ENCODE measurements at regions not wholly inside any gene's neighbourhood (a gene's known extent, or its start where the extent isn't known, plus 50 kb on each side); places are given as distances from the start of the nearest gene placed in this dataset.
"Not testable (repeated sequence)": the region's sequence is repeated elsewhere in the genome, so short reads cannot be mapped to it uniquely, and the experiment has no call there.

DNA sequence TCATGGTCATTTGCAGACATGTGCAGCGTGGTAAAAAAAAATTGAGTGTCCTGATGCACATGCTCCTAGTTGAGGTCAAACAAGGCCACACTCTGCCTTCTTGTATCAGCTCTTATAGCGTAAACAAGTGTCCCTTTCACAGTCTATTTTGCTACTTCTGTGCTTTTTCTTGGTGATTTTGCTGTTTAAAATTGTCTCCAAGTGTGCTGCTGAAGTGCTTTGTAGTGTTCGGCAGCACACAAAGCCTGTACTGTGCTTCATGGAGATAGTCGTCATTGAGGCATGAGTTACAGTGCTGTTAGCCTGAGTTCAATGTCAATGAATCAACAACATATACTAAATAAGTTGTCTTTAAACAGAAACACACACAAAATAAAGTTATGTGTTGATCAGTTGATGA, 690.4 kb upstream of the MEF2C start:
- DNase-seq (ENCODE audit: low read depth) = no peak

DNA sequence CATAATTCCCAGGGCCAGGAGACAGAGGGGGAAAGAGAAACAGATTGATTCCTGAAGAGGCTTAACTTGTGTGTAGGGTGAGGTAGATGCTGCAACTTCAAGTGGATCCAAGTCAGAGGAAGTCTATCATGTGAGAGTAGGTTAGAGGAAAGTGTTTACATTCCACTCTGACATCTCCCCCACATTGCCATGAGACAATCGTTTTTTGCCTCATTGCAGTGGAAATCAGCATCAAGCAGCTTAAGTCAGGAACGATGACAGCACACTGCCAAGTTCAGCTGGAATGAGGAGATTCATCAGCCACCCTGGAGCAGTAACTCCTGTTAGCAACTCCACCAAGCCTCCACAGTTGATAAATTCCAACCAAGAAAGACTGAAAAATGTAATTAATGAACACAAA, 689.7 kb upstream of the MEF2C start:
- DNase-seq (ENCODE audit: low read depth) = peak; percentile 64

DNA sequence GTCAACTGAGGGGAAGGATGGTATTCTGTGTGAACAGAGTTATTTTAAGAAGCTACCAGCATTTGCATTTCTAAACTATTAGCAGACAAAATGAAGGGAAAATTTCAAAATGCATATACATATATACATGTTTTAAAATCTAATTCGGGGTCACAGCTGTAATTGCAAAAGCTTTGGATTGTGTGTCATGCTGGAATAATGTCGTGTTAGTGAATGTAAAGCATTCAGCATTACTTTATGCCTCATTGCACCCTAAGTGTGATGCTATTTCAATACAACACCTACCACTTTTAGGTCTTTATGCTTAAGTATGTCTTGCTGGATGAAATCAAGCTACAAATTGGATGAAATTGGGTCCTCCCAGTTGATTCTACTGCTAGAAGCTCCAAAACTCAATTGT, 687.6 kb upstream of the MEF2C start:
- DNase-seq (ENCODE audit: low read depth) = no peak

DNA sequence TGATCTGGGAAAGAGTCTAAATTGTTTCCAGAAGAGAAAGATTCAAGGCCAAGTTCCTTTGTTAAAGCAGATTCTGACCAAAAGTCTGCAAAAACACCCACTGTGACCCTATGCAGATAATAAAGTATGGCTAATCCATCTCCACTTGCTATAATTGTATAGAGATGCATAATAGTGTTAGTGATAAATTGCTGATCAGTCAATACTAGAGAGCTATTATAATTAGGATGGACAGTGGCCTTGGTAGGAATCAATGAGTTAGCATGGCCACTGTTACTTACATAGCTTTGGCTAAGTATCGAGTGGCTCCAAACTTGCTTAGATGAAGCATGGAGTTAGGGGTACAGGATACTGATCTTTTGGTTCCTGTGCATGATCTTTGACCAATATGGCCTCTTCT, 683.4 kb upstream of the MEF2C start:
- no peak for DNase-seq (ENCODE audit: low read depth)

DNA sequence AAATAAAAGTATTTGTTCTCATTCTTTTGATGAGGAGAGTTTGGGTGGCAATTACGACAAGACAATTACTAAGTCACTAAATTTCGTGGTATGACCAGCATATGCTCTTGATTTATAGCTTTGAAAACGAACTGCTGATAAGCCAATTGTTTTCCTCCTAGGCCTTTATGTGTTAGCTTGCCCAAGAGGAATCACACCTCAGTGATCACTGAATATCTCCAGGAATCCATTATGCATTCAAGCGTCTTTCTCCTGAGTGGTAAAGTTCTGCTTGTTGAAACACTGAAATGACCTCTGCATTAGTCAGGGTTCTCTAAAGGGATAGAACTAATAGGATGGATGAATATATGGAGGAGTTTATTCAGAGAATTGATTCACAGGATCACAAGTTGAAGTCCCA, 677.7 kb upstream of the MEF2C start:
- DNase-seq (ENCODE audit: low read depth) = no peak

DNA sequence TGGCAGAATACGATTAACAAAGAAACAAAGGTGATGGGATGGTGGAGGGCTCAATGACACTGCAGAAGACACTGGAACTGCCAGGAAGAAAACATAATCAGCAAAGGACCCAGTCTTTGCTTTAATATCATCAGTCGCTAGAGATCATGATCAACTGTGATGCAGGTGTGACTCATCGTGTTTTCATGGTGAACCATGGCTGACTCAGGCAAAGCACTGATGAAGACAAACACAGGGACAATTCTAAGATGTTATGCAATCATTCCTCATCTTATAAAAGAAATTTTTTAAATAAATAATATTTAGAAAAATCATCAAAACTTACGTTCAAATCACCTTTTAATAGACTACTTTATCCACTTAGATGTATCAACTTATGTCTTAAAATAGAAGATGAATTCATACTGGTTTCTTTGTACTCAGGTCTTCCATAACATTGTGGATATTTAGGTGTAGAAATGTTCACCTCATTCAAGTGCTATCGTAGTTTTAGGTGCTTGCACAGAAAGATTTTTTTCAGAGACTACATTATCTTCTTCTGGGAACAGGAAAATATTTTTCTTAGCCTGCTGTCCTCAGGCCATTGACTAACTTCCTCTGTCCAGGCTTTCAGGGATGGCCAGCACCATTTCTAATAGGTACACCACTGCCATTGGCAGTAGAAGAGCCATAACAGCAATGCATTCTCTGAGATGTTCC, 673.4 kb upstream of the MEF2C start:
- DNase-seq (ENCODE audit: low read depth) = peak; percentile 85

DNA sequence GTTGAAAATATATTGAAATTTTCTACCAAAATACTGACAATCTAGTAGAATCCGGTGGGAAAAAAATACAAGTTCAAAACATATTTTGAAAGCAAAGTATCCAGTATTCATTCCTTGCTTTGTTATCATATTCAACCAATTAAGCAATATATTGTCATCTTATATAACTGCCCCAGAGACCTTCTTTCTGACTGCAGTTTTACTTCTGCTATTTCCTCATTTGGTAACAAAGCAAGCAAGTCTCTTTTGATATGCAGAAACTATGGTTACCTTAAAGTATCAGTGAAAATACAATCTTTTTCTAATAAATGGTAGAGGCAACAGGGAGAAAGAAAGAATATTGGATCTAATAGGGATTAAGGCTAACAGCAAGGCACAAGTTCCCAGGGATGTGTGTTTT, 663.7 kb upstream of the MEF2C start:
- DNase-seq (ENCODE audit: low read depth) = no peak

DNA sequence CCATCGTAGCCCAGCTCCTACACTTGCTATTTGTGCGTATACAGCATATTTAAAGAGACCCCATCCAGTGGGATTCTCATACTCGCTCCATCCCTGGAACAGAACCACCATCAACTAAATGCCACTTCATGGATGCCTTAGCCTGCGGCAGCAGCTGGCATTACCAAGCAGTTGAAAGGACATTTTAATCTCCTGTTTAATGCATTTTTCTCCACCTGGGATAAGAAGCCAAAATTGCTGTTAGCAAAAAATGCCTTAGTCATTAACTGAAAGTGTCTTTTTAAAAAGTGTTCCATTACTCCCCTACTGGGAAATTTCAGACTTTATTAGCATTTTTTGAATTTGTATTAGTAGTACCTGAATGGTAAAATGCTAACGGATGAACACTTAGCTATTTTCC, 662.6 kb upstream of the MEF2C start:
- DNase-seq (ENCODE audit: low read depth) = no peak

DNA sequence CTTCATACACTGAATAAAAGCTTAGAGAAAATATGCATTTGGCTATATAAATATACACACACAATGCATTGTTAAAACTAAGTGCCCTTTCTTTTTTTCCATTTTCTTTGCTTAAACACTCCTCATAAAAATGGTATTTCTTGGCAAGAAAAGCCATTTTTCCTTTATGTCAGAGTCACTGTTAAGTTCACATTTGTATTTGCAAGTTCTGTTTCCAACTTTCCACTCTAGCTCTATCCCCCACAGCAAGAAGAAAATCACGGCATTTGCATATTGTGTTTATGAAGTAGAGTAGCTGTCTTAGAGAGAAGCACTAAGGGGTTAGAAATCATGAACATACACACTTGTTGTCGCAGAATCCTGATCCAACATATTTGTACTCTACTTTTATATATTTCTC, 662.1 kb upstream of the MEF2C start:
- DNase-seq (ENCODE audit: low read depth) = no peak

DNA sequence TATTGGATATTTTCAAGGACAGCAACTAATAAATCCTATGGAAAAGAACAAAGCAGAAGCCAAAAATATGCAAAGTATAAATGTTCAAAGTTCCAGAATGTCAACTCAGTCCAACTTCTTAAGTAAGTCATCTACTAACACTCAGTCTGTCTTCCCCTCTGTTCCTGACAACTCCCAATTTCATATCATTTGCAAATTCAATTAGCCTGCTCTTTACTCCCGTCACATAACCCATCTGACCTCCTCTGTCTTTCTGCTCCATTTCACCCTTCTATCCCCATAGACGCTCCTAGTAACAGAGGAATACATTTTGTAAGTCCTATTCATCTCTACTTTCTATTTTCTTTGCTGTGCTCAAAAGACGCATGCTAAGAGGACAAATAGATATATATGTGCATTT, 659.8 kb upstream of the MEF2C start:
- DNase-seq (ENCODE audit: low read depth) = no peak

DNA sequence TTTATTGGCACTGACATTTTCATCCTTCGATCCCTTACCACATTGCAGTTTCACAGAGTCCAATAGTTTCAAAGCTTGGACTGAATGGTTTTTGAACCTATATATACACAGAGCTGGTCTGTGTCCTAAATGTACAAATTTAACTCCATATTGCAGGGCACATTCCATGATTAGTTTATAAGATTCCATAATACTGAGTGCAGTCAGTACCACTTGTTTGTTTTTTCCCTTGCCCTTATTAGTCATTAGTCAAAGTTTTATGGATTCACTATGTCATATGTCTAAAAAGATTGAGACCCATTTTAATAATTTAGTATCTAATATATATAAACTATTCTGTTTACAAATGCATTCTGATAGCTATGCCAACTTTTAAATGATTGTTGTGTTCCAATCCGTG, 654.8 kb upstream of the MEF2C start:
- DNase-seq (ENCODE audit: low read depth) = no peak

DNA sequence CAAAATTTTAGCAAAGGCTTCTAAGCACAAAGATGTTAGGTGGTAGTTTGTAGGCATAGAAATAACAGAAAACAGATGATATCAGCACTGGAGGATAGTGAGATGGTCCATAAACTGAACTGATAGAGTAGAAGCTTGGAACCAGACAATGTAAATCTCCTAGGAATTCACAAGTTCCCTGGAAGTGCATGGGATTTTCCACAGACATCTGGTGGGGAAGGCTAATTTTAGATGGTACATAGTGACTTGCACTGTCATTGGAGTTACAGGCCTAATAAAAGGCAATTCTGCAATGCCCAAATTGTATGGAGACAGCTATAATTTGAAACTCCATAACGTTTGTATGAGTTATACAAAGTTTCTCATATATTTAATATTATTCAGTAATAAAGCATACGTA, 653.0 kb upstream of the MEF2C start:
- DNase-seq (ENCODE audit: low read depth) = no peak

DNA sequence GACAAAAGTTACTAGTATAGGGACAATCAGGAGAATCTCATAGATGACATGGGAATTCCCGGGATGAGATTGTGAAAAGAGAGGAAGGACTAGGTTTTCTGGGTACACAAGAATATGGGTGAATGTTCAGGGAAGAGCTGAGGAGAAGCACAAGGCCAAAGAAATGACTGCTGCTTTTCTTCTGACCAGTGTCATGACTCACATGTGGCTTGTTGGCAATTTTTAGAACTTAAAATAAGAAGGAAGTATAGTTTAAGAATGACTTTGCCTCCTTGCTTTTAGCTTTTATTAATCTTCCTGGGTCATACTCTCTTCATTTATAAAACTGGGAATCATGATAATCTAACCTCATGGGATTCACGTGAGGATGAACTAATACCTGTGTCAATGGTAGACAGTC, 652.4 kb upstream of the MEF2C start:
- DNase-seq (ENCODE audit: low read depth) = peak; percentile 13

DNA sequence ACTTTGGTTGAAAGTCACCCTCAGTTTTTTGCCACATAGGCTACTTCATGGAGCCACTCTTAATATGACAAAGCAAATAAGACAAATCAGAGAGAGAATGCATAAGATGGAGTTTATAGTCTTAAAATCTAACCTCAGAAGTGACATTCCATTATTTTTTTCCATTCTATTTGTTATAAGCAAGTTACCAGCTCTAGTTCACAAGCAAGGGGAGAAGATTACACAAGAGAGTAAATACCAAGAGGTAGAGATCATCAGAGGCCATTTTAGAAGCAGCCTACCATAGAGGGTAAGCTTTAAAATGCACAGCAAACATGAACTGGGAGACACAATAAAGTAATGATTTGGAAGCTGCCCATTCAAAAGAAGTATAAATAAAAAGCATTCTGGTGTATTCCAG, 651.3 kb upstream of the MEF2C start:
- DNase-seq (ENCODE audit: low read depth) = no peak

DNA sequence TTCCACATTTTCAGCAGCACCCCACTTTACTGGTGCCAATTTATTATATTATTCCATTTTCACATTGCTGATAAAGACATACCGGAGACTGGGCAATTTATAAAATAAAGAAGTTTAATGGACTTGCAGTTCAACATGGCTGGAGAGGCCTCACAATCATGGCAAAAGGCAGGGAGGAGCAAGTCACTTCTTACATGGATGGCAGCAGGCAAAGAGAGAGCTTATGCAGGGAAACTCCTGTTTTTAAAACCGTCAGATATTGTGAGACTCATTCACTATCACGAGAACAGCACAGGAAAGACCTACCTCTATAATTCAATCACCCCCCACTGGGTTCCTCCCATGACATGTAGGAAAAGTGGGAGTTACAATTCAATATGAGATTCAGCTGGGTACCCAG, 641.8 kb upstream of the MEF2C start:
- DNase-seq (ENCODE audit: low read depth) = no peak

DNA sequence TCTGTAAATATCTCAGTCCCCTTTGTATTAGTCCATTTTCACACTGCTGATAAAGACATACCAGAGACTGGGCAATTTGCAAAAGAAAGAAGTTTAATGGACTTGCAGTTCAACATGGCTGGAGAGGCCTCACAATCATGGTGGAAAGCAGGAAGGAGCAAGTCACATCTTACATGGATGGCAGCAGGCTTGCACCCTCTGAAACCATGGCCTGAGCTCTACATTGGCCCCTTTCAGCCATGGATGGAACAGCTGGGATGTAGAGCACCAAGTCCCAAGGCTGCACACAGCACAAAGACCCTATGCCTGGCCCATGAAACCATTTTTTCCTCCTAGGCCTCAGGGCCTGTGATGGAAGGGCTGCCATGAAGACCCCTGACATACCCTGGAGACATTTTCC, 640.9 kb upstream of the MEF2C start:
- DNase-seq (ENCODE audit: low read depth) = not testable (repeated sequence)

DNA sequence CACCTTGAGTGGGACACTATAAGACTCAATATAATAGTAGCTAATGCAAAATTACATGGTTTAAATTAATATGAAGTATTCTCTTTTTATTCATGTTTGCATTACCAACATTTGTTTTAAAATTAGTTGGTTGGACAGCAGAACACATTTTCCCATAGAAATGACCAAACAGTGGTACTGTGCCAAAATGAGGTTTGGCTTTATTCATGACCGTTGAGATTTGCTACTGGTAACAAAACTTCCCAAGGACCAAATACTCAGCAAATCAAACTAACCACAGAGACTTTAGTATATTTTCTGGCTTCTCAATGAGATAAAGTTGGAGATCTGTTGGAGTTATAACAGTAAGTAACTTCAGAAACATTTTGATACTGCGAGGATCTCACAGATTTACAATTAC, 637.8 kb upstream of the MEF2C start:
- no peak for DNase-seq (ENCODE audit: low read depth)

DNA sequence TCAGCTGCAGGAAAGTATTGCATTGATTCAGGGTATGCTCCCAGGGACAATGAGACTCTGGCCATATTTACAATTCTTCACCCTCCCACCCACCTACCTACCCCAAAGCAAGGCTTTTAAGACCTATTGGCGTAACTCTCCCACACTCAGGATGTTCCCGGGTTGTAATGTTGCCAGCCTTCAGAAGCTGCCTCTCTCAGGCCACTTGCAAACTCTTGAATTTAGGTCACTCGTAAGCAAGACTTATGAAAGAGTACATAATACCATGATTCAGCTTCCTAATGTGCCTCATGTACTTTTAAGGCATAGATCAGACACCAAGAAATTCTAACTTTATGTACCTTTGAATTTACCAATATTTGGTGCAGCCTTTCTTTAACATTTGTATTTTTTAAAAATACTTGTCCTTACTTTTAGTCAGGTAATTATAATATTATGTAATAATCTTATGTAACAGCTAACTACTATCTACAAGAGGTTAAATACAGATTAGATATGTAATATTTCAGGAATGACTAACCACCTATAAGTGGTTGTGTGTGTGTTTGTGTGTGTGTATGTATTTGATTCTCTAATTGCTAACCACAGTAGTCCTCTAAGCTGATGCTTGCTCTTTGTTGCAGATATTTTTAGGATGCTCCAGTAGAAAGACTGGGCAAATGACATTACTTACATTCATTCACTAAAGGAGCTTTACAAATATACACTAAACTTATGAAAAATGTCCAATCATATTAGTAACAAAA, 630.5 kb upstream of the MEF2C start:
- DNase-seq (ENCODE audit: low read depth) = no peak

DNA sequence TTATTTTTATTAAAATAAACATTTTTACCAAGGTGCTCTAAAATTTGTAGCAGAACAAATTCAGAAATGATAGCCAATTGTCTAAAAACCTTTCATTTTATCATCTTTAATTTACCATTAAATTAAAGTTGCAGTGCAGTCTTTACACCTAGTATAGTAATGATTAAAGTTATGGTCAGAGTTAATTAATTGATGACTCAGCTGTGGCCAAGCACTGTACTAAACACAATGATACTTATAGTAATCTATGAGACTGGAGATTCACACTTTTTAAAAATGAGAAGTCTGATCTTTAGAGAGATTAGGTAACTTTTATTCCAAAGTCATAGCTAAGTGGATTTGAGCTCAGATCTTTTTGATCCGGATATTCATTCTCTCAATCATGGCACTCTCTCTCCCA, 621.1 kb upstream of the MEF2C start:
- DNase-seq (ENCODE audit: low read depth) = no peak

DNA sequence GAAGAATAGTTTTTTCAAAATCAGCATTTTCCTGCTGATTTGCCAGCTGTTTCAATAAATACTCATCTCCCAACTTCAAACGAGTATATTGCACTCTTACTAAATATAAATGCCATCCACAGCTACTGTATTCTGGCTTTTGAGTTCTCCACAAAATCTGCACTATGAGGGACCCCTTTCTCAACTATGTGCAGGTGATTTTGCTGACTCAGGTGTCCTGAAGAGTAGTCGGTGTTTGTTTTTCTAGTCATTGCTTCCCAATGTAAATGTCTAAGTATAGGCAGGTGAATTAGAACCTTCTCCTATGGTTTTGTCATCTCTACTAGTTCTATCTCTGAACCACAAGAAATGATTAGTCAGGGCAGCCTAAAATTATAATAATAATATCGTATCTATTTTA, 616.8 kb upstream of the MEF2C start:
- no peak for DNase-seq (ENCODE audit: low read depth)

DNA sequence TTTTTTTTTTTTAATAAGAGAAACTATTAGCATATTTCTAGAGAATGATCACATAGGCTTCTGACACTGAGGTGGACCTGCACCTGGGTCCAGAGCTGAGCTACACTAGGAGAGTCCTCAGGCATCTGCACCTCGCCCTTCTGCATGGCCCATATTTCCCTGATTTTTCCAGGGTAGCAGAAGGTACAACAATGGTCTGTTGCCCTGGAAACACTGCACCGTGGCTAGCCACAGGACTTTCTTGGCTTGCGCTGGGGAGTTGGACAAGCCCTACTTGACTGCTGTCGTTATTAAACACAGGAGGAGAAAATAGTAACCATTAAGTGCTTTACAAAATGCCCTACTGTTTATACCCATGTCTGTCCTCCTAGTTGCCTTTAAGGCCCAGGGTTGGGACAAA, 615.7 kb upstream of the MEF2C start:
- no peak for DNase-seq (ENCODE audit: low read depth)

DNA sequence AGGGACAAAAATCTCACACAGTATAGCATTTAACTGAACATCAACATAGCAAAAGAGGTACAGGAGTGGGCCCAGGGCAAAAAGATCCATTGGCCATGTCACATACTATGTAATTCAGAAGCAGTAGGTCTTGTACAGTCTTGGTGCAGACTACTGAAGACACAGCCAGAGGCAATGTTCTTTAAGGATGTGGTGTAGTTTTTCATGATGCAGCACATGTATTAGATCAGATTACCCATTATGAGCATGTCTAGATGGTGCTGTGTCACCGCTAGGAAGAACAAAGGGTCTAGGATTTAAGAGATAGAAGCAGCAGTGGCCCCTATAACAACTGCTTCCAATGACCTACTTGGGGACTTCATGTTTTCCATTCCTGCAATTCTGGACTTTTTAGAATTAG, 610.4 kb upstream of the MEF2C start:
- no peak for DNase-seq (ENCODE audit: low read depth)

DNA sequence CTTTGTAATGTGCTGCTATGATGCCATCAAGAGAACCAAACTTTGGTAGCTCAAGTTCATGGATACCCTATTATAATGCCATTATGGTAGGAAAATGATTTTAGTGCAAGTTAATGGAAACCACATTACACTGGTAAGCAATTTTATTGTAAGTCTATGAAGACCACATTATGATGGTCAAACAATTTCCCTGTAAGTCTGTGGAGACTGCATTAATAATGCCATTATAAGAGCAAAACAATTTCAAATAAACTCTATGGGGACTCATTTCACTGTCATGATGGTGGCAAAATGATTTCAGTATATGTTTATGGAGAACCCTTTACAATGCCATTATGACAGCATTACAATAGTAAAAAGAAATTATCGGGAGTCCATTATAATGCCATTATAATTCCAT, 602.0 kb upstream of the MEF2C start:
- DNase-seq (ENCODE audit: low read depth) = no peak

All from HT1080 (cell line).